GM21360 (cell line): ENCODE measurements at regions not wholly inside any gene's neighbourhood (a gene's known extent, or its start where the extent isn't known, plus 50 kb on each side); places are given as distances from the start of the nearest gene placed in this dataset.

Source experiments
- ATAC-seq: cut with Tn5 transposase; IDR thresholded peaks from one replicate; pipeline ENCODE4 v1.9.1; 2021; ENCODE audit warnings: mild to moderate bottlenecking, moderate library complexity; ENCODE audit not compliant: unreplicated experiment

GRCh38 chr13:73859841-73860240, 274.4 kb downstream of the KLF12 start:
- ATAC-seq: no peak

GRCh38 chr13:73857106-73857505, 277.1 kb downstream of the KLF12 start:
- no peak for ATAC-seq

- peak; percentile 61 for ATAC-seq
These were observed 283.1 kb downstream of the KLF12 start for GRCh38 chr13:73851104-73851503.

- ATAC-seq: no peak
These were observed 283.9 kb downstream of the KLF12 start for GRCh38 chr13:73850104-73850873.

- ATAC-seq: no peak
These were observed 284.9 kb downstream of the KLF12 start for GRCh38 chr13:73849292-73849691.

- ATAC-seq: no peak
These were observed 289.2 kb downstream of the KLF12 start for GRCh38 chr13:73844986-73845385.

GRCh38 chr13:73842626-73843025, 291.6 kb downstream of the KLF12 start:
- no peak for ATAC-seq

GRCh38 chr13:73842184-73842583, 292.0 kb downstream of the KLF12 start:
- no peak for ATAC-seq

GRCh38 chr13:73837147-73837546, 297.1 kb downstream of the KLF12 start:
- ATAC-seq: no peak

GRCh38 chr13:73835138-73835721, 299.0 kb downstream of the KLF12 start:
- ATAC-seq: peak; percentile 62

GRCh38 chr13:73833325-73834070, 300.7 kb downstream of the KLF12 start:
- no peak for ATAC-seq

- no peak for ATAC-seq
These were observed 301.4 kb downstream of the KLF12 start for GRCh38 chr13:73832825-73833224.

GRCh38 chr13:73832128-73832588, 302.0 kb downstream of the KLF12 start:
- ATAC-seq: no peak

- ATAC-seq: no peak
These were observed 304.8 kb downstream of the KLF12 start for GRCh38 chr13:73829416-73829815.

GRCh38 chr13:73828811-73829210, 305.4 kb downstream of the KLF12 start:
- no peak for ATAC-seq

GRCh38 chr13:73827434-73827833, 306.8 kb downstream of the KLF12 start:
- ATAC-seq: no peak

- ATAC-seq: no peak
These were observed 309.1 kb downstream of the KLF12 start for GRCh38 chr13:73825143-73825542.

GRCh38 chr13:73822668-73823592, 311.3 kb downstream of the KLF12 start:
- no peak for ATAC-seq

GRCh38 chr13:73820688-73821087, 313.5 kb downstream of the KLF12 start:
- ATAC-seq: no peak

- ATAC-seq: no peak
These were observed 313.9 kb downstream of the KLF12 start for GRCh38 chr13:73820285-73820684.

GRCh38 chr13:73819711-73820110, 314.5 kb downstream of the KLF12 start:
- ATAC-seq: no peak
